HG03439 (cell line): ENCODE measurements at regions not wholly inside any gene's neighbourhood (a gene's known extent, or its start where the extent isn't known, plus 50 kb on each side); places are given as distances from the start of the nearest gene placed in this dataset.

ENCODE experiments used
- ATAC-seq: cut with Tn5 transposase; IDR thresholded peaks from one replicate; pipeline ENCODE4 v1.9.1; 2021; ENCODE audit warnings: mild to moderate bottlenecking, moderate library complexity; ENCODE audit not compliant: unreplicated experiment

- no peak for ATAC-seq
Observed at GRCh38 chr20:24894488-24894887, 54.6 kb upstream of the CST7 start.

DNA sequence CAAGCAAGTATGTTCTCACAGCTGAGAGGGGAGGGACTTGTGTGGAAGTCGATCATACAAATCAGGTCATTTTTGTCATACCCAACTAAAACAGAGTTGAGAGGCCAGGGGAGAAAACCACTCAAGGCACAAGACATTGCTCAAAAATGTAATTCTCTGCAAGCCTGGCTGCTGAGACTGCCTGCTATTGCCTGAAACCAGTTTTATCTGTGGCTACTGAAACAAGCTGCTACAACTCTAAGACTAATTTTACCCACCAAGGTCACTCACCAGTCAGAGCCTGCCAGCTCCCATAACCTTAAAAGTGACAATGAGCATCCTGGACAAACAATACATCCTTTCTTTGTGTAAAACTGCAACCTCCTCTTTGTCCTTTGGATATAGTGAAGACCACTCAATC, 54.1 kb upstream of the CST7 start:
- no peak for ATAC-seq

GRCh38 chr20:24895431-24895830, 53.6 kb upstream of the CST7 start:
- ATAC-seq = no peak

DNA sequence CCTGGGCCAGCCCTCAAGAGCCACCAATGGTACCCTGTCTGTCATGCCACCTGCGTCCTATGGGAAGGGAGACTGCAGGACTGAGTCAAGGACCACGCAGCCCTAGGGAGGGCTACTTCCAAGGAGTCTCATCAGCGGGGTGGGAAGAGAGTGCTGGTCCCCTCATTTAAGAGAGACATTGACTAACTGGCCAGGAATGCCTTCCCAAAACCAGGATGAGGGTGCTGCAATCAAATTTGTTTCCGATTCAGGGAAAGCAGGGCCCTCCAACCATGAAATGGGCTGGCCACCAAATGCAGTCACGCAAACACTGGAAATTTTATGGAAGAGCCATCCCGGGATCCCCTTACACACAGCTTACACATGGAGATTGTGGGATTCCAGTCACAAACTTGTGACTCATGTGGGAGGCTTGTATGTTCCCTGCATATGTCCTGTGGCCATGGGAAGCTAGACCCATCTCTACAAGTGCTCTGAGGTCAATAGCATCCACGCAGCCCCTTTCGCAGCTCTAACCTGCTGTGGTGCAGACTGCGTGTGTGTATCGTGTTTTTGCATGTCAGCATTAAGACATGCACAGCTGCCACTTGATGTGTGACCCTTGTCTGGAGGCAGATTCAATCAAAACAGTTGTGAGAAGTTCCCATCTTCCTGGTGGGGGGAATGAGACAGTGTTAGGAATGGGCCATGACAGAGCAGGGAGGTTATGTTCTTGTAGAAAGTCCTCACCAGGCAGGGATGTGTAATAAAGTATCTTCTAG, 53.0 kb upstream of the CST7 start:
- no peak for ATAC-seq

DNA sequence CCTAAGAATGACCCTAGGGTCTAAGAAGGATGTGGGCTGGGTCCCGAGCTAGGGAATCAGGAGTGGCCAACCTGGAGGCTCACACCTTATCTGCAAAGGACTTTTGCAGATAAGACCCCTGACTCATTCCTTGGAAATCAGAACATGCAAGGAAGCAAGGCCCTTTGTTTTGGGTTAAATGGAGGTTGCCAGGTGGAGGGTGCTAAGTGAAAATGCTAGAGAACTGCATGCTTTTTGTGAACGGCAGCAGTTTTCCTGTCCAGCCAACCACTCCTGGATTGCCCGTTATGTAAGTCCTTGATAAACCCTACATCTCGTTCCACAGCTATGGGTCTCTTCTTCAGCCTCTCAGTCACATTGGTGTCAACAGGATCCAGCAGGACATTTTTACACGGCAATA, 52.1 kb upstream of the CST7 start:
- ATAC-seq = no peak

DNA sequence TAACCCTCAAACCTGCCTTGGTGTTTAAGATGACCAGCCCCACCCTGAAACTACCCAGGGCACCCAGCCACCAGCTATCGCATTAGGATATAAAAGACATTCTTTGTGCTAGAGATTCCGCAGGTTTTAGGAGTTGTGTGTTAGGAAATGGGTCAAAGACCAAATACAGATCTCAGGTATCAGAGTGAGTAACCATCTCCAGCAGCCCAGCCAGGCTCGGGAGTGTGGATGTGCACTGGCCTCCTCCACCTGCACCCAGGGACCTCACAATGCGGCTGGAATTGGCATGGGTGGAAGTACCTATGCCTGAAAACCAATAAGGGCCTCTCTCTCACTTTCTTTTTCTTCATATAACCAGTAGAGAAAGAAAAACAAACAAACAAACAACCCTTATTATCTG, 51.1 kb upstream of the CST7 start:
- ATAC-seq = no peak

DNA sequence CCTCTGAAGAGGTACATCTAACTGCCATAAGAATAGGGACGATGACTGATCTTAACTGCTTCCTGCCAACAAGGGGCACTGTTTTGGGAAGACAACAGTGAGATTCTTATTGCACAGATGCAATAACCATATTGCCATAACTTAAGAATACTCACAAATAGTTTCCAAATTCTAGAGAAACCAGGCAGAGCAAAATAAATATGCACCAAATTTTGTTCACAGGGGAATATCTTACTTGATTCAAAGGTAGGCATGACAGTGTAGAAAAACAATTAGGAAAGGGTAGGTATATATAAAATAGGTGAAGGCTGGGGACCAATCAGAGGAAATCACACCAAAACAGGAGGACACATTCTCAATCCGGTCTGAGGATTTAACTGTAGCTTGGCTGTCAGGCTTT, 49.9 kb upstream of the CST7 start:
- no peak for ATAC-seq
